ENCODE measurements at regions not wholly inside any gene's neighbourhood (a gene's known extent, or its start where the extent isn't known, plus 50 kb on each side); places are given as distances from the start of the nearest gene placed in this dataset.
"Not testable (repeated sequence)": the region's sequence is repeated elsewhere in the genome, so short reads cannot be mapped to it uniquely, and the experiment has no call there.

DNA sequence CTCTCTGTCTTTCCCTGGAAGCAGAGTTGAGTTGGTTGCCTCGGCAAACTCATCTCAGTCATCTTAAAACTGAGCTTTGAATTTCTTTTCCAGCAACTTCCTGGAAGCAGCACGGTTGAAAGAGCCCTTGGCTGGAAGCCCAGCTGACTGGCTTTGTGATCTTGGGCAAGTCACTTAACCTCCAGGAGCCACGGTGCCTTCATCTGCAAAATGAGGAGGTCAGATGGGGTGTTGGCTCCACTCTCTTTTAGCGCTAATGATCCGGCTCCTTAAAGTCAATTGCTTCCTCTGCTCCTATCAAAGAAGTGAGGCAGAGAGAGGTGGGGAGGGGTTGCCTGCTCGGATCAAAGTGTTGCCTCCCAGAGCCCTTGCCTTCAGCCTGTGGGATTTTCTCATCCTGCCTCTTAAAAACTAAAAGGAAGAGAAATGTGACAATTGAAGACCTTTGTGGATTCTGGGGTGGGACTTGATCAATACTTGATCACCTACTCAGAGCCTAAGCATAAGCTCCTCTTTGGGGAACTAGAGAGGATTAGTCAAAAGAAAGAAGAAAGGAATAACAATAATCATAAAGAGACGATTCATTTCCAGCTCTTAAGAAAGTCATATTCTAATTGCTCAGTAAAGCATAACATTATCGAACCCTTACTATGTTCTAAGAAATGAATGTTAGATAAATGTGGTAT is 86.6 kb downstream of the MYCN start:
- DNase-seq (ENCODE audit: low read depth, low spot score), result no peak

- no peak for DNase-seq (ENCODE audit: low read depth, low spot score)
Observed at GRCh38 chr2:16025876-16026640, 85.7 kb downstream of the MYCN start.

DNA sequence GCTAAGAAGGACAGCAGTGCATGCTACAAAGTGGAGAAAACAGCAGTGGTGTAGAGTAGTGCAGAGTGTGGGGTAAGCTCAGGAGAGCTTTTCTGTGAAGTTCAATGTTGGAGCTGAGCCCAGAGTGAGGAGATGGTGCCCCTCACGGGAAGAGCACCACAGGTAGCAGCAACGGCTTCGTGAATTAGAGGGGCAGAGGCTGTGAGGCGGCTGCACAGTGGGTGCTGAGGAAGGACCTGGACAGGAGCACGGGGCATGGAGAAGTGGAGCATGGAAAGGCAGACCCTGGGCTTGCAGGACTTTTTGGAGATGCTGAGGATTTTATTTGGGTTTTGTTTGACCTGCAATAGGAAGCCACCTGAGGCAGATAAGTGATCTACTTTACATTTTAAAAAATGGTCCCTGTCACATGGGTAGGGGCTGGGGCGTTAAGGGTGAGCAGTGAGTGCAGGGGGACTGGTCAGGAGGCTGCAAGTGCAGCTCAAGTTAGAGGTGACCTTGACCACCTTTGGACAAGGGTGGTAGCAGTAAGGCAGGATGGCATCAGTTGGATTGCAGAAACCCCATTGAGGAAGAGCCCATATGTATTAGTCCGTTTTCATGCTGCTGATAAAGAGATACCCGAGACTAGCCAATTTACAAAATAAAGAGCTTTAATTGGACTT is 85.0 kb downstream of the MYCN start:
- no peak for DNase-seq (ENCODE audit: low read depth, low spot score)

- not testable (repeated sequence) for DNase-seq (ENCODE audit: low read depth, low spot score)
Observed at GRCh38 chr2:16024628-16025027, 84.3 kb downstream of the MYCN start.

GRCh38 chr2:16023506-16024360 is 83.4 kb downstream of the MYCN start:
- no peak for DNase-seq (ENCODE audit: low read depth, low spot score)

DNA sequence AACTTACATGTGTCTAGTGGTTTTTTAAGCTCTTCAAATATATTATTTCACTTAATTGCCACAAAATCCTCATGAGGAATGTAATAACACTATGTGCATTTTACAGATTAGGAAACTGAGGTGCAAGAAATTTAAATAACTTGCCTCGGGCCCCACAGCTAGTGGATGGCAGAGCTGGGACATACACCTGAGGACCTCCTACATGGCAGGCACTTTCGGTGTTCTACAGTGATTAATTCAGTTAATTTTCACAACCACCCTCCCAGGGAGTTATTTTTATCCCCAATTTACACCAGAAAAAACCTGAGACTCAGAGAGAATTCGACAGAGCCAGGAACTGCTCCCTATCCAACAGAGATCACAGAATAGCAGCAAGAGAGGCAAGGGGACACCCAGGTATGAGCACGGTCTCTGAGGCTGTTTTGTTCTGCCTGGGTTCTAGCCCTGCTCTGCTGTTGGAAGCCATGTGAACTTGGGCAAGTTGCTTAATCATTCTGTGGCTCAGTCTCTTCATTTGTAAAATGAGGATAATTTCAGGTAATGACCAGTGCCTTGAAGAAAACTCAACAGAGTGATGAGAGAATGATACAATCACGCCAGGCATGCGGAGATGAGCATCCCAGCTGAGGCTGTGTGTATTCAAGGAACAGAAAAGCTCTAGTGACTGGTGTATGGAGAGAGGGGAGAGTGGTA is 82.3 kb downstream of the MYCN start:
- no peak for DNase-seq (ENCODE audit: low read depth, low spot score)

DNA sequence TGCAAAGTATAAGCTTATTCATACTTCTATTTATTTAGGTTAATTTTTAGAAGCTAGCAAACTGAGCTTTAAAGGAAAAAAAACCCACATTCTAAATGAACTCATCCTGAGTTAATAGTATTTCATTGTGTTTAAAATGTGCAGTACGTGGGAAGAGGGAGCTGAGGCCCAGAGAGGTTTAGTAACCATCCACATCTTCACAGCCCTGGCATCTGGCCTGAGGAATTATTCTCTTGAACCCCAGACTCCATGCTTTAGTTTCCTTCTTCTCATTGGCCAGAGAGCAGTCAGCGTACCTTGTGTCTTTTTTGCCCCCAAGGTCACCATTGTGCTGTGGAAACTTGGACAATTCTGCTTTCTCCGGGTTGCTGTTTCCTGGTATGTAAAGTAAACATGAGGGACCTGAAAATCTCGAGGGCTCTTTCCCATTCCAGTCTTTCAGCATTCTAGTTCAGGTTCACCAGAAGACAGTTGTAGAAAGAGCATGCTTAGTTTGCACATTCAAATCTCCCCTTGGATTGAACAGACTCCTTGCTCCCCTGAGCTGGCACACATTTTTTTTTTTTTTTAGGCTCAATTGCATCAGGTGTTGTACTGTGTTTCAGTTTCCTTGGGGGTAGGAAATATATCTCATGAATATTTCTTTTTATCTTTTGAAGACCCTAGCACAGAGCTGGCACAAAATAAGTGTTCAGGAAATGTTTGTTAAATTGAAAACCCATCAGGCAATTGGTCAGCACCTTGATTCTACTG is 81.4 kb downstream of the MYCN start:
- DNase-seq (ENCODE audit: low read depth, low spot score), result no peak

DNA sequence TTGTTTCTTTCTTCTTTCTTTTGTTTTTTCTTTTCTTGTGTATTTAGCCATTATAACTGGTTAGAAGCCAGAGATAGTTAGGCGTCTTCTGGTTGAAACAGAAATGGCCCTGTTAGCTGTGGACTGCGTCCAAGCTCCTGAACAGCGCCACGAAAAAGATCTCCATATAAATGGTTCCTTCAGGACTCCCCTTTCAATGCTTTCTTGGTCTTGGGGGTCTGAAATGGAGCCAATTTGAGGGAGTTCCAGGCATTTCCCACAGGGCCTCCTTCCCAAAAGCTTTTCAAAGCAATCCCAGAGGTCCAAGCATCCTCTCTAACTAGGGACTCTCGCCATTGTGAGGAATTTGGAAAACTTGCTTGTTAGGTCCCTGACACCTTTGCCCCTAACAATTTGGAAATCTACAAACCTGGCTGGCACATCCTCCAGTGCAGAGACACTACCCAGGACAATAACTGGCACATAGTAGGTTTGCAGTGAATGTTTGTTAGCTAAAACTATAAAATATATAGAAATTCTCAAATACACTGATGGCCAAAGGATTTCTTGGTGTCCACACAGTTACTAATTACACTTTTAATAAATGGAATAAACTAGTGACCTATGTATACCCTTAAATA is 80.1 kb downstream of the MYCN start:
- DNase-seq (ENCODE audit: low read depth, low spot score), result no peak

- no peak for DNase-seq (ENCODE audit: low read depth, low spot score)
Observed at GRCh38 chr2:16019617-16020351, 79.4 kb downstream of the MYCN start.

- DNase-seq (ENCODE audit: low read depth, low spot score), result no peak
Observed at GRCh38 chr2:16019060-16019480, 78.7 kb downstream of the MYCN start.

DNA sequence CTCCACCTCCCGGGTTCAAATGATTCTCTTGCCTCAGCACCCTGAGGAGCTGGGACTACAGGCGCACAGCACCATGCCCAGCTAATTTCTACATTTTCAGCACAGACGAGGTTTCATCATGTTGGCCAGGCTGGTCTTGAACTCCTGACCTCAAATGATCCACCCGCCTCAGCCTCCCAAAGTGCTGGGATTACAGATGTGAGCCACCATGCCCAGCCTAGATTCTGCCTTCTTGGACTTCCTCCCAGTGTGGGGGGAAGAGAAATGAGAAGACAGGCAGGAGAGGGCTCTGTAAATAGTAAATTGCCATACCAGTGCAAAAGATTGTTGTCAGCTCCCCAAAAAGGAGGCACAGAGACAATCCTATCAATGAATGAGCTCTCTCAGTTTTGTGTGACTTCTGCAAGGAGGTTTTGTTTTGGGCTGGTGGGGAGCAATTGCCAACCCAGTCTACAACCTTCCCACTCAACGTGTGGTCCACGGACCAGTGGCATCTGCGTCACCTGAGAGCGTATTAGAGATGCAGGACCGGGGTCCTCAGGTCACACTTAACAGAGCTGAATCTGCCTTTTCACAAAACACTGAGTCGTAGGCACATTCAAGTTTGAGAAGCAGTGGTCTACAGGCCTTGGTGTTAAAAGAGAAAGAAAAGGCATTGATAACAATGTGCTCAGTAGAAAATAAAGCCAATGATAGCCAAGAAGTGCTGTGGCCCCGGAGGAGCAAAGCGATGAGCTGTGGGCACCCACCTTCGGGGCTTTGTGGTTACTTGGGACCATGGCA is 78.1 kb downstream of the MYCN start:
- no peak for DNase-seq (ENCODE audit: low read depth, low spot score)

DNA sequence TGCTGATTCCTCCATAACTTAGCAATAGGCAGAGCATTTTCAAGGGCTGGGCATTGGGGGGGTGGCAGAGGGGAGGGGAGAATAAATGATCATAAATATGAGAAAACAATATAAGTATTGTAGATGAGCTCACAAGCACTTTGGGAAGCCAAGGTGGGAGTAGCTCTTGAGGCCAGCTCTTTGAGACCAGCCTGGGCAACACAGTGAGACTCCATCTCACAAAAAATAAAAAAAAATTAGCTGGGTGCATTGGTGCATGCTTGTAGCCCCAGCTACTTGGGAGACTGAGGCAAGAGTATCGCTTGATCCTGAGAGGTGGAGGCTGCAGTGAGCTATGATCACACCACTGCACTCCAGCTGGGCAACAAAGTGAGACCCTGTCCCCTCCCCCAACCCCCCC is 75.9 kb downstream of the MYCN start:
- no peak for DNase-seq (ENCODE audit: low read depth, low spot score)

GRCh38 chr2:16015903-16016265 is 75.5 kb downstream of the MYCN start:
- no peak for DNase-seq (ENCODE audit: low read depth, low spot score)

DNA sequence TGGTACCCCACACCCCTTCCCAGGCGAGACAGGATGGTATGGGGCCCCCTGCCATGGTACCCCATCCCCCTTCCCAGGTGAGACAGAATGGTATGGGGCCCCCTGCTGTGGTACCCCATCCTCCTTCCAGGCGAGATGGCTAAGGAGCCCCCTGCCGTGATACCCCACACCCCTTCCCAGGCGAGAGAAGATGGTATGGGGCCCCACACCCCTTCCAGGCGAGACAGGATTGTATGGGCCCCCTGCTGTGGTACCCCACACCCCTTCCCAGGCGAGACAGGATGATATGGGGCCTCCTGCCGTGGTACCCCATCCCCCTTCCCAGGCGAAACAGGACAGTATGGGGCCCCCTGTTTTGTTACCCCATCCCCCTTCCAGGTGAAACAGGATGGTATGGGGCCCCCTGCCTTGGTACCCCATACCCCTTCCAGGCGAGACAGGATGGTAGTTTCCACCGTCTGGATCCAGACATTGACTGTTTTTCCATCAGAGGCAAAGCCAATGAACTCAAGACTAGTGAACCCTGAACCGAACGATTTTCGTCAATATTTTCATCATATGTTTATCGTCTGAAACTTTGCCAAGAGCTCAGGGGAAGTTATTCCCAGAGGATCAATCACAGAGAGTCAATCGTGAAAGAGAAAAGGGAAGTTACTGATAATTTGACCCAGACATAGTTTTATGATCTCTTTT is 75.0 kb downstream of the MYCN start:
- no peak for DNase-seq (ENCODE audit: low read depth, low spot score)

DNA sequence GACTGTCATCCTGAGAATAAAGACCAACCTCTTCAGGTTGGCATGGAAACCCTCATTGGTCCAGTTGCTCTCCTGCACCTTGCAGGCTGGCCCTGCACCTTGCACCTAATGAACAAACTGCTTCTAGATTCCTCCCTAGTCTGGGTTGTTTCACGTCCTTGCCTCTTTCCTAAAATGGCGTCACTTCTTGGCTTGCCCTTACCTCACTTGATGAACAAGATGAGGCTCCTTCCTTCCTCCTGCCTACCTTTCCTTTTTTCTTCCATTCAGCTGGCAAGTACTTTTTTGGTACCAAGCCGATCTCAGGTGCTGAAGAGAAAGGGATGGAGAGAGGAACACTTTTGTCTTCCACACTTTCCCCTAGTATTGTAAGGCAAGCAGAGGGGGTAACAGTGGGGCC is 74.5 kb downstream of the MYCN start:
- DNase-seq (ENCODE audit: low read depth, low spot score), result no peak

DNA sequence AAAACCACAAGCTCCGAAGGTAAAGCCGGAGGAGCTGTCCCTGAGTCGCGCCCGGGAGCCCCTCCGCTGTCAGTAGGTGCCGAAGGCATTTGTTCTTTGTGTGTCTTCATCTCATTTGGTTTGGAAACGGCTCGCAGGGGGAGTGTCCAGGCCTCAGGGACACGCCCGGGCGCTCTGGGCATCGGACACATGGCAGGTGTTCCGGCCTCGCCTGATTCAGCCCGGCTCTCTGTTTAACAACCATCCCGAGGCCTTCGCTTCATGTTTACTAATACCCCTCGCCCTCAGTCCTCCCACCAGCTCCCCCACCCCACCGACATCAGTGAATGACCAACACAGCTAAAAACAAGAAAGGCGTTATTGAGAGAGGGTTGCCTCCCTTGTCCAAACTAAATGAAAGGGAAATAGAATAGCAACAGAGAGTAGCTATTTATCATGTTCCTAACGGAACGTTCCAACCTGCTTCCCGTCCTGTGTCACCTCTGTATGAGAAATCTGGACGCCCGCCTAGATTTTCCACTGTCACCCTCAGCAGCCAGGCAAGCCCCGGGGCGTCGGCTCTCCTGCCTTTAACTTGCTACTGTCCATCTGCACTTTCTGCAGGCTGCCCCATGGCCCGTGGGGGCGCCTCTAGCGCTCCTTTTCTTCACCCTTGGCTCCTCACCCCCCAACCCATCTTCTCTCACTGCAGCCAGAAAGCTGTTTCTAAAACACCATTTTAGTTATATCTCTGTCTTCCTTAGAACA is 73.9 kb downstream of the MYCN start:
- no peak for DNase-seq (ENCODE audit: low read depth, low spot score)

DNA sequence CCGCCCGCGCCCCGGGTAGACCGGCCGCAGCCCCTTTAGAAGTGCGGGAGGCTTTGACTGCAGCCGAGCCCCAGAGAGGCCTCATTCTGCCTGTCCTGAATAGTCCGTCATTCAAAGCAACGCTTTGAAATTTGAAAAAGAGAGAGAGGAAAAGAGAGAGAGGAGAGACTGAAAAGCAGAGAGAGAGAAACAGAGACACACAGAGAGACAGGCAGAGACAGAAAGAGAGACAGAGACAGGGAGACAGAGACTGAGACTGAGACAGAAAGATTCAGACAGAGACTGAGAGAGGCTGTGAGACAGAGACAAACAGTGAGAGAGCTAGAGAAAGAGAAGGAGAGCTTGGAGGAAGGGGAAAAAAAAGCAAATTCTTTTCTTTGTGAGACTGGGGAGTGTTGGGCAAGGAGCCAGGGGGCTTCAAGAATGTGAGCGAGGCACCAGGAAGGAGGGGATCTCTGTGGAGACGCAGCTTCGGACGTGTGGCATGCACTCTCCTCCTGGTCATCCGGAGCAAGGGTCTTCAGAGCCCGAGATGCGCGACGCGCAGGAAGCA is 73.1 kb downstream of the MYCN start:
- no peak for DNase-seq (ENCODE audit: low read depth, low spot score)
